H1 (cell line): ENCODE measurements at regions not wholly inside any gene's neighbourhood (a gene's known extent, or its start where the extent isn't known, plus 50 kb on each side); places are given as distances from the start of the nearest gene placed in this dataset.

ENCODE experiments used
- CTCF ChIA-PET: fragments of 300-600 bp; sonication (Branson Sonifier 250); formaldehyde crosslinking; loops from one replicate; lab custom pipeline; 2021; ENCODE audit not compliant: partially characterized antibody; lab: Charles Lee
- POLR2A ChIA-PET: fragments of 300-600 bp; sonication (Branson Sonifier 250); formaldehyde crosslinking; loops from one replicate; lab custom pipeline; 2021; ENCODE audit warnings: inconsistent platforms; ENCODE audit not compliant: partially characterized antibody; lab: Charles Lee
- DNase-seq, 2 experiments: peaks; one replicate each; pipeline versions ENCODE4 v3.0.0 to v3.0.0-alpha.2; 2010 to 2022; ENCODE audit warnings: low spot score in 2 of 2, low read depth in 1 of 2, mixed read lengths in 1 of 2
- FAIRE-seq: peaks from 2 replicates; lab custom pipeline; 2011; peaks lifted over from hg19 to GRCh38; lab: Jason Lieb, UNC
- H2AFZ ChIP-seq: 2 replicates; pipeline ENCODE4 v1.8.1; 2012; ENCODE audit warnings: low read length, inconsistent platforms
- H2AK5ac ChIP-seq: 2 replicates; pipeline ENCODE4 v1.6.1; 2013; ENCODE audit warnings: low read depth, low read length
- H2BK120ac ChIP-seq: replicated peaks from 2 replicates; pipeline ENCODE3; 2013; ENCODE audit warnings: low read depth, low read length, inconsistent platforms
- H2BK12ac ChIP-seq: 2 replicates; pipeline ENCODE4 v1.6.1; 2013; ENCODE audit warnings: low read depth, low read length
- H2BK15ac ChIP-seq: 2 replicates; pipeline ENCODE4 v1.6.1; 2013; ENCODE audit warnings: low read length
- H2BK20ac ChIP-seq: 2 replicates; pipeline ENCODE4 v1.6.1; 2013; ENCODE audit warnings: low read length
- H2BK5ac ChIP-seq: 2 replicates; pipeline ENCODE4 v1.6.1; 2013; ENCODE audit warnings: low read depth, low read length
- H3K14ac ChIP-seq: 2 replicates; pipeline ENCODE4 v1.6.1; 2013; ENCODE audit warnings: inconsistent platforms; ENCODE audit not compliant: insufficient read length
- H3K18ac ChIP-seq: 2 replicates; pipeline ENCODE4 v1.6.1; 2013; ENCODE audit warnings: low read length; ENCODE audit errors: extremely low read depth
- H3K23ac ChIP-seq: 2 replicates; pipeline ENCODE4 v1.6.1; 2013; ENCODE audit warnings: inconsistent platforms; ENCODE audit not compliant: insufficient read length
- H3K23me2 ChIP-seq: 2 replicates; pipeline ENCODE4 v1.6.1; 2013; ENCODE audit warnings: low read depth, low read length
- H3K27ac ChIP-seq: 2 replicates; pipeline ENCODE4 v1.6.1; 2011; ENCODE audit warnings: low read depth, low read length, inconsistent platforms
- H3K27me3 ChIP-seq, 4 experiments: replicated peaks in 1 of 4; 1 replicate in 1 of 4; 2 replicates in 3 of 4; pipeline versions ENCODE4 v1.6.1 to v1.8.1; 2011 to 2013; ENCODE audit warnings: low read length in 3 of 4, mild to moderate bottlenecking in 3 of 4, inconsistent platforms in 2 of 4, mixed read lengths in 2 of 4, moderate library complexity in 1 of 4; ENCODE audit not compliant: control insufficient read depth in 3 of 4, insufficient read depth in 3 of 4; ENCODE audit errors: extremely low read depth in 1 of 4
- H3K36me3 ChIP-seq, 4 experiments: 2 replicates each; pipeline versions ENCODE4 v1.6.1 to v1.8.1; 2011 to 2013; ENCODE audit warnings: mild to moderate bottlenecking in 4 of 4, low read length in 3 of 4, moderate library complexity in 2 of 4, control low read depth in 1 of 4, inconsistent platforms in 1 of 4; ENCODE audit not compliant: insufficient read depth in 4 of 4, control insufficient read depth in 2 of 4
- H3K4ac ChIP-seq: replicated peaks from 2 replicates; pipeline ENCODE3; 2013; ENCODE audit warnings: low read length, low read depth, mixed read lengths, inconsistent platforms; ENCODE audit not compliant: insufficient read length
- H3K4me1 ChIP-seq, 4 experiments: replicated peaks in 1 of 4; 1 replicate in 1 of 4; 2 replicates in 3 of 4; pipeline versions ENCODE4 v1.6.1 to v1.8.1; 2011 to 2013; ENCODE audit warnings: low read length in 3 of 4, inconsistent platforms in 2 of 4, mixed read lengths in 1 of 4; ENCODE audit not compliant: insufficient read depth in 4 of 4, control insufficient read depth in 3 of 4
- H3K4me2 ChIP-seq, 2 experiments: 2 replicates each; pipeline versions ENCODE4 v1.6.1 to v1.8.1; 2011 to 2013; ENCODE audit warnings: low read depth in 2 of 2, low read length in 2 of 2, control low read depth in 1 of 2, inconsistent platforms in 1 of 2, mild to moderate bottlenecking in 1 of 2; ENCODE audit not compliant: insufficient read depth in 1 of 2
- H3K4me3 ChIP-seq, 4 experiments: fragments of 200-600, 300-600 bp in 1 of 4; sonication (generic), shearing (Covaris generic), sonication (Bioruptor Twin) in 1 of 4; 2 replicates each; pipeline versions ENCODE4 v1.5.1 to v1.8.1; 2011 to 2016; ENCODE audit warnings: low read length in 4 of 4, low read depth in 3 of 4, control low read depth in 2 of 4, inconsistent platforms in 2 of 4, mild to moderate bottlenecking in 2 of 4, mixed read lengths in 1 of 4, moderate library complexity in 1 of 4; ENCODE audit not compliant: insufficient read depth in 2 of 4; ENCODE audit errors: extremely low read depth in 1 of 4
- H3K56ac ChIP-seq: replicated peaks from 2 replicates; pipeline ENCODE3; 2013; ENCODE audit warnings: low read depth, mild to moderate bottlenecking, mixed read lengths, low read length, inconsistent platforms; ENCODE audit not compliant: insufficient read length
- H3K79me1 ChIP-seq: 2 replicates; pipeline ENCODE4 v1.6.1; 2013; ENCODE audit warnings: low read depth, low read length, control low read depth
- H3K79me2 ChIP-seq, 2 experiments: 2 replicates each; pipeline versions ENCODE4 v1.6.1 to v1.8.1; 2012 to 2013; ENCODE audit warnings: low read length in 2 of 2, mild to moderate bottlenecking in 2 of 2, inconsistent platforms in 1 of 2; ENCODE audit not compliant: insufficient read depth in 2 of 2, control insufficient read depth in 1 of 2
- H3K9ac ChIP-seq, 4 experiments: replicated peaks in 1 of 4; 1 replicate in 1 of 4; 2 replicates in 3 of 4; pipeline versions ENCODE4 v1.6.1 to v1.8.1; 2011 to 2013; ENCODE audit warnings: low read depth in 3 of 4, low read length in 3 of 4, control low read depth in 2 of 4, mild to moderate bottlenecking in 2 of 4, moderate library complexity in 2 of 4, inconsistent platforms in 1 of 4; ENCODE audit errors: extremely low read depth in 1 of 4
- H3K9me3 ChIP-seq, 2 experiments: 2 replicates each; pipeline versions ENCODE4 v1.6.1 to v1.8.1; 2012 to 2013; ENCODE audit warnings: mild to moderate bottlenecking in 2 of 2, moderate library complexity in 2 of 2, control low read depth in 1 of 2, inconsistent platforms in 1 of 2, low read depth in 1 of 2, low read length in 1 of 2, mixed read lengths in 1 of 2; ENCODE audit not compliant: insufficient read depth in 2 of 2
- H4K20me1 ChIP-seq, 2 experiments: replicated peaks in 1 of 2; 2 replicates each; pipeline versions ENCODE3 to v1.8.1; 2011 to 2013; ENCODE audit warnings: inconsistent platforms in 2 of 2, low read length in 2 of 2, mild to moderate bottlenecking in 1 of 2; ENCODE audit not compliant: insufficient read depth in 2 of 2, control insufficient read depth in 1 of 2
- H4K5ac ChIP-seq: 2 replicates; pipeline ENCODE4 v1.6.1; 2013; ENCODE audit warnings: low read length, low read depth, mixed read lengths, inconsistent platforms; ENCODE audit not compliant: insufficient read length
- H4K8ac ChIP-seq: 2 replicates; pipeline ENCODE4 v1.8.0; 2013; ENCODE audit warnings: mild to moderate bottlenecking, moderate library complexity, low read length, inconsistent platforms; ENCODE audit not compliant: insufficient read depth; ENCODE audit errors: extremely low read depth
- H4K91ac ChIP-seq: replicated peaks from 2 replicates; pipeline ENCODE3; 2013; ENCODE audit warnings: low read length, mixed read lengths, inconsistent platforms; ENCODE audit not compliant: insufficient read length
- KDM4A ChIP-seq: IDR thresholded peaks from one replicate; pipeline ENCODE4 v1.7.1; 2012; ENCODE audit warnings: low read depth, mild to moderate bottlenecking, moderate library complexity, low read length, inconsistent platforms; ENCODE audit not compliant: severe bottlenecking
- RAD21 ChIP-seq, 2 experiments: IDR thresholded peaks in 1 of 2; conservative IDR thresholded peaks in 1 of 2; 2 replicates each; pipeline ENCODE4 v1.6.1; 2011; ENCODE audit warnings: low read depth in 2 of 2, low read length in 2 of 2, improper control_type of control experiment in 1 of 2, inconsistent platforms in 1 of 2, mild to moderate bottlenecking in 1 of 2, moderate library complexity in 1 of 2
- WGBS, 2 experiments: shearing (Covaris generic) in 1 of 2; methylation state at CpG; one replicate each; pipeline versions ENCODE4 v1.1.6 to v1.1.7; 2013 to 2015; ENCODE audit warnings: low lambda C conversion rate in 2 of 2, mixed read lengths in 2 of 2, inconsistent platforms in 1 of 2, low coverage in 1 of 2, missing lambda C conversion rate in 1 of 2; ENCODE audit not compliant: insufficient replicate concordance in 2 of 2, insufficient coverage in 1 of 2, insufficient read length in 1 of 2; ENCODE audit errors: extremely low coverage in 1 of 2, missing lambda C conversion rate in 1 of 2; 5-methylcytosine and 5-hydroxymethylcytosine counted together

DNA sequence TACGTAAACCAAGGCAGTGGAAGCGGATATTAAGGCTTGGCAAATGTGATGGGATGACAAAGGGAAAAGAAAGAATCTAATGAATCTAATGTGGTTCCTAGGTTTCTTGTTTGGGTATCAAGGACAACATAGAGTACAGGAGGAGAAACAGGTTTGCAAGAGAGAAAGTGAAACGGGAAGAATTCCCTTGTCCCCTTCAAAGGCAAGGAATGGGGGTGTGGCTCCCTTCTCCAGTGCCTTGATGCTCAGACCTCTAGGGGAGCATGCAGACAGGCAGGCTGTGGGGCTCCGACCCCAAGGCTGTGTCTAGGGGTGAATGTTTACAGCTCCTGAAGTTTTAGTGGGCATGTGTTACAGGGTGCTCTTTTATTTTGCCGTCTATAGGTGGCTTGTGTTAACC, 317.5 kb upstream of the HSF2 start:
- 85% methylated on average over 5 of the region's 5 CpGs; no CpG with 5 or more reads in 1 of the 2 experiments for WGBS, 2 experiments
- Histone ChIP-seq H3K27ac (no peak overlapping the region), H3K18ac (no peak overlapping the region), H2BK15ac (no peak overlapping the region), H4K20me1 (no peaks in the 10 kb centered on the region), H4K8ac (no peak overlapping the region), H3K79me1 (no peaks in the 10 kb centered on the region), H2BK20ac (no peak overlapping the region), H3K23me2 (no peaks in the 10 kb centered on the region), H3K23ac (no peak overlapping the region), H3K4me3 (no peak overlapping the region), H4K5ac (no peak overlapping the region), H3K9ac (no peak overlapping the region), H3K14ac (no peak overlapping the region), H2AK5ac (no peak overlapping the region), H3K9me3 (no peaks in the 10 kb centered on the region), H2BK120ac (no peak overlapping the region), H3K36me3 (no peaks in the 10 kb centered on the region), H3K27me3 (no peaks in the 10 kb centered on the region), H3K4me2 (no peak overlapping the region), H2AFZ (peak overlapping the region; percentile 89; the same call in 1 of the 2 replicates), H2BK12ac (no peak overlapping the region), H3K56ac (no peak overlapping the region), H3K79me2 (no peaks in the 10 kb centered on the region), H3K4me1 (no peaks in the 10 kb centered on the region), H4K91ac (no peak overlapping the region), H3K4ac (no peak overlapping the region), H2BK5ac (no peak overlapping the region)
- DNase-seq (no peak), FAIRE-seq (no peak)
- ChIA-PET POLR2A (interaction anchor here (0.6 kb wide), 1 partner anchor 786 kb away, joined by 3 read pairs; no protein-coding TSS in a partner anchor), CTCF (interaction anchor here (1.1 to 1.5 kb wide), 2 partner anchors 17 to 762 kb away, joined by 3 read pairs; no protein-coding TSS in a partner anchor)
- TF ChIP-seq KDM4A (no peak), RAD21 (IDR thresholded peaks at IDR 0.05 in 1 of 2, conservative IDR thresholded peaks at IDR 0.05 in 1 of 2; ENCODE audit: low read depth in 2 of 2, low read length in 2 of 2) (0 out of 4 replicates have a peak, but pooled peaks of 1 of the 2 experiments have one; percentile 2)
